HG02973 (cell line): ENCODE measurements at regions not wholly inside any gene's neighbourhood (a gene's known extent, or its start where the extent isn't known, plus 50 kb on each side); places are given as distances from the start of the nearest gene placed in this dataset.
A peak's percentile ranks its signal among the peaks of the same experiment; 100 is the strongest.

Source experiments
- ATAC-seq: cut with Tn5 transposase; IDR thresholded peaks from one replicate; pipeline ENCODE4 v1.9.1; 2021; ENCODE audit warnings: moderate library complexity; ENCODE audit not compliant: unreplicated experiment

- no peak for ATAC-seq
Measured at GRCh38 chr14:39946807-39947206, 514.6 kb upstream of the FBXO33 start.

- ATAC-seq: no peak
Measured at GRCh38 chr14:39939023-39939422, 506.8 kb upstream of the FBXO33 start.

GRCh38 chr14:39912192-39913100 lies 480.2 kb upstream of the FBXO33 start:
- ATAC-seq: peak; percentile 84

DNA sequence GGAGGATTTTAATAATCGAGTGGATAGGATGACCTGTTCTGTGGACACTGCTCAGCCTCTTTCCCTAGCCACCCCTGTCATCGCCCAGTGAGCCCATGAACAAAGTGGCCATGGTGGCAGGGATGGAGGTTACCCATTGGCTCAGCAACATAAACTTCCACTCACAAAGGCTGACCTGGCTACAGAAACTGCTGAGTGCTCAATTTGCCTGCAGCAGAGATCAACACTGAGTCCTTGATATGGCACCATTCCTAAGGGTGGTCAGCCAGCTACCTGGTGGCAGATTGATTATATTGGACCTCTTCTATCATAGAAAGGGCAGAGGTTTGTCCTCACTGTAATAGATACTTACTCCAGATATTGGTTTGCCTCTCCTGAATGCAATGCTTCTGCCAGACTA lies 465.4 kb upstream of the FBXO33 start:
- ATAC-seq: no peak

DNA sequence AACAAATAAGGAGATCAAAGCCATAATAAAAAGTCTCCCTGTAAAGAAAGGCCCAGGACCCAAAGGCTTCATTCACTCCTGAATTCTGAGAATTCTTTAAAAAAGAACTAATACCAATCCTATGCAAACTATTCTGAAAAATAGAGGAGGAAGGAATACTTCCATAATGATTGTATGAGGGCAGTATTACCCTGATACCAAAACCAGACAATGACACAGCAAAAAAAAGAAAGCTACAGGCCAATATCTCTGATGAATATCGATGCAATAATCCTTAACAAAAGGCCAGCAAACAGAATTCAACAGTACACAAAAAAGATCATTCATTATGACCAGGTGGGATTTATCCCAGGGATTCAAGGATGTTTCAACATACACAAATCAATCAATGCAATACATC lies 457.8 kb upstream of the FBXO33 start:
- no peak for ATAC-seq

DNA sequence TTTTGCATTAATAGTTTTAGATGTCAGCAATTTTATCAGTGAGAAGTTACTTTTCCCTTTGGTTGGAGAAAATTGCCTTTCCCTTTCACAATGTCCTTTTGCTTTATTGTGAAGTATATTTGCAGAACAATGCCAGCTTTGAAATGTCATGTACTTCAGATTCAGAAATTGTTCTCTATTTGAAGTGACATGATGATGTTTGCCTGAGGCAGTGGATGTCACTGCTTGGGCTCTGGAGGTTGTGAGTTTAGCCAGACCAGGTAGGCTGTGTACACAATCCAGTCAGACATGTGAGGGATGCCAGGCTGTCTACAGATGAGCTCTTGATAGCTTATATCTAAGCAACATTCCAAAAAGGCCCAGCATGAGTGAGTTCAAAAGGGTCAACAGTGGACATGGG lies 451.9 kb upstream of the FBXO33 start:
- ATAC-seq: no peak

GRCh38 chr14:39880965-39881364 lies 448.7 kb upstream of the FBXO33 start:
- ATAC-seq: no peak

DNA sequence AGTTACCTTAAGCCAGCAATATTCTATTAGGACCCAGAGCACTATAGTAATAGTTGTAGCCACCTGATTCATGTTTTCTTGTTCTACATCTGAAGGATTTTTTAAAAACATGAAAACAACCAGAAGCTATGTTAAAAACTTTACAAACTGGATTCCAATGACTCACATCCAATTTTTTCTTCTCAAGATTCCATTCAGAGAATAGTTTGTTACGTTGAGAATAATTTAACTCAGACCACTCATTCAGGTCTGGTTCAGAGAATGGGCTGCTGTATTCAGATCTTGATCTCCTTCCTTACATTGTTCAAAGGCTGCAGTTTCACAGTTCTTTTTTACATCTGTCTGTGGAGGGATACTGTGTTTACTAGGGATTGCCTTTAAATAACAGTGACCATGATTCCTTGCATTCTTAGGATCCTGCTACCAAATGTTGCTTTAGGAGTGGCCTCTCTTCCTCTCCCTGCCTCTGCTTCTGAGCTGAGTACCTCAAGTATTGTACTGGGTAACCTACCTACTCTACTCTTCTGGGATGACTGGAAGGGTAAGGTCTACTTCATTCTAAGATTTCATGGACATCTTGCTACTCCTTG lies 448.0 kb upstream of the FBXO33 start:
- no peak for ATAC-seq

DNA sequence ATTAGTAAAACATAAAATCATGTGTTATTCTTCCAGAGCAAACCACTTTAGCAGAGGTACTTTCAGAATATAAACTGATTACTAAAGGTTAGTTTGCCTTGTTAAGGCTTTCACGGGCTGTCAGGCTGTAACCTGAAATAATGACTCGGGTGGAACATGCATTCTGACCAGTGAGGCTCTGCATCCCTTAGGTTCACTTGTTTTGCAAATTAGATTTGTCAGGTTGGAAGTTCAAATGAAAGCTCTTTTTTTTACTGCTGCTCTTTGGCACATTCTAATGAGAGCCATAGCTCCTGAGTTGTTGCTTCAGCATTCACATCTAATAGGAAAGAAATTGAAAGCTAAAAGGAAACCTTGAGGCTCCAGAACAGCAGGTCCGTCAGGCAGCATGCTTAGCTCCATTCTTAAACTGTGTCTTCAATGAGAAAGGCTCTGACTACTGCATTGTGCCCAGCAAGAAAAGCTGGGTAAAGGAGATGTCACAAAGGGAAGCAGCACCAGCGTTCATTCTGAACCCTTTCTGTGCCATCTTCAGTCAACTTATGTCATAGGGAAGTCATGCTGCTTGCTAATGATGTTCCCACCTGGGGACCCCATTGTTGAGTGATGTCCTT lies 445.5 kb upstream of the FBXO33 start:
- ATAC-seq: no peak

DNA sequence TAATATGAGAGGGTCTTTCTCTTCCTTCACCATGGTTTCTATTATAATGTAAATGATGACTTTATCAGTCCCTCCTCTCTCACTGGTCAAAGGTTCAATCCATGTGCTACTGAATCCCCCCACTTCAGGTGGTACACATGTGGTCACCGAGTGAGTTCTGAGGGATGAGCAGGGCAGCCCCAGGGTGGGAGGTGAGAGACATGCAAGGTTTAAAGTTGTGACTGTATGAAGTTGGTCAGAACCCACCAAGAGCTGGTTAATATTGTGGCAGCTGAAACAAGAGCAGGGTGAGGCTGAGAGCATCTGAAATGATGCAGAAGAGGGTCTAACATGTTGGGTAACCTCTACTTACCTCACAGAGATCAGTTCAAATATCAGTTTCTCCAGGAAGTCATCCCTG lies 444.7 kb upstream of the FBXO33 start:
- no peak for ATAC-seq

- no peak for ATAC-seq
Measured at GRCh38 chr14:39875028-39875427, 442.8 kb upstream of the FBXO33 start.

- ATAC-seq: no peak
Measured at GRCh38 chr14:39873791-39874190, 441.6 kb upstream of the FBXO33 start.

- no peak for ATAC-seq
Measured at GRCh38 chr14:39868949-39869348, 436.7 kb upstream of the FBXO33 start.

GRCh38 chr14:39868251-39868650 lies 436.0 kb upstream of the FBXO33 start:
- ATAC-seq: no peak

- no peak for ATAC-seq
Measured at GRCh38 chr14:39863441-39863840, 431.2 kb upstream of the FBXO33 start.

- no peak for ATAC-seq
Measured at GRCh38 chr14:39861696-39862095, 429.5 kb upstream of the FBXO33 start.

- no peak for ATAC-seq
Measured at GRCh38 chr14:39861229-39861600, 429.0 kb upstream of the FBXO33 start.

DNA sequence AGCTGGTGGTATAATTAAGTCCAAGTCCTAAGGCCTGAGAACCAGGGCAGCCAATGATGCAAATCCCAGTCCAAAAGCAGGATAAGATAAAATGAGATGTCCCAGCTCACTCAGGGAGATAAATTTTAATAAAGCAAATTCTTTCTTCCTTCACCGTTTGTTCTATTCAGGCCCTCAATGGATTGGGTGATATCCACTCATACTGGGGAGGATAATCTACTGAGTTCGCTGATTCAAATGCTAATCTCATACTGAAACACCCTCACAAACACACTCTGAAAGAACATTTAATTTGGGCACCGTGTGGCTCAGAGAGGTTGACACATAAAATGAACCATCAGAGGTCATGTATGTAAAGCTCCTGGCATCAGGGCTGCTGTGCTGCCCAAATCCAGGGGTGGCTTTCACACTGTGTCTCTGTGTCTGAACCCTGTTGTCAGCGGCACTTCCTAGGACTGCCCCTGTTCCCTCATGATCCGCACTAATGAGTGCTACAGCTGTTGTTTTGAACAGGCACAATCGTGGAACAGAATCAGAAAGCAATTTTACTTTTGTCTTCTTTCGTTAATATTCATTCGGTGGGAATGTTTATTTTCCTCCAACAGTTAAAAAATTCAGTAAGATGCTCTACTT lies 428.5 kb upstream of the FBXO33 start:
- ATAC-seq: no peak

DNA sequence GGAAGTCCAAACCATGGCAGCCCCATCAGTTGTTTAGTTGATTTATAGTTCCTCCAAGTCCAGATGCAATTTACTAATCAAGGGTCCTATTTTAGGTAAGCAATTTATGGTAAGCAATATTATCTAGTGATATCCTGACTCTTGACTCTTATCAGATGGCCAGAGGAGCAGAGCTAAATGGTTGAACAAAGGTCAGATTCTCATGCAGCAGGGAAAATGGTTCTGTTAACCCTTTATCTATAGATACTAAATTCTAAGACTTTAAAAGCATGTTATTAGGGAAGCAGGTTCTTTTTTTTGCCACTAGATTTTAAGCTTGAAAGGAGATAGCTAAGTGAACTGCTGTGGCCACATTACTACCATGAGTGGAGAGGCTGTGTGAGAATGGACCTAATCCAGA lies 427.1 kb upstream of the FBXO33 start:
- ATAC-seq: no peak

DNA sequence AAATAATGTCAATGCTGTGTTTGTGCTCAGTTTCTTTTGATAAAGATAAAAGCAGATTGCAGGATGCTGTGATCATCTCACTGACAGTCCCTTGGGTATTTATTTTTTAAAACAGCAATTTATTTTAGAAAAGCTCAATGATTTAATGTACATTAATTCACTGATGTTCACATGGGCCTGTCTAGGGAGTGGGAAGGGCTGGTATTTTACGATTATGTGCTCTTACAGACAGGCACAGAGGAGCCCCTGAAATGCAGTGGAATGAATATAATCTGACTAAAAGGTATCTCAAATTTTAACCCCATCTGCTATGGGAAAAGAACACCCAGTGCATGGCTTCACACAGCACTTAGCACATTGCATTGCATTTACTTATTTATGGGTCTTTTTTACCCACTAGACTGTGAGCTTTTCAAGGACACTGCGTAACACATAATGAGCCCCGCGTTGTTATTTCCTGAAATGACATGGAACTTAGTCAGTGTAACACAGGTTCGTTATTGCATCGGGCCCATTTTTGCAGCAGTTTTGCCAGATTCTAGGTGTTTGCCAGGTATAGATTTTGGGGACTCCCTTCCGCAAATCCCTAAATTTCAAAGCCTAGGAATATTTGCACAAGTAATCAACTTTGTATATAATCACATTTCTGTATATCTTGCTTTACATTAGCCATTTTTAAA lies 425.3 kb upstream of the FBXO33 start:
- no peak for ATAC-seq

DNA sequence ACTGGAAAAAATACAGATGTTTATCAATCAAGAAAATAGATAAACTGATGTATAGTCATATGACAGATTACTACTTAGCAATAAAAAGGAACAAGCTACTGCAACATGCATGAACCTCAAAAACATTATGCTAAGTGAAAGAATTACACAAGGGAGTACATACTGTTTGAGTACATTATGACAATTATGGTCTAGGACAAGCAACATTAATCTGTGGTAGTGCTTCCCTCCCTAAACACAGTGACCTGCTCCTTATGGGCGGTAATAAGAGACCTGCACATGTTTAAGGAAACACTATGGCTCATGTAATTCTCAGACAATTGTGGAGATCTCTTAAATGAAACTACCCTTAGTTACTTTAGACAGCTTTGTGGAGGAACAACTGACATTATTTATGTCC lies 421.2 kb upstream of the FBXO33 start:
- no peak for ATAC-seq
